HepG2 (cell line): ENCODE measurements at regions not wholly inside any gene's neighbourhood (a gene's known extent, or its start where the extent isn't known, plus 50 kb on each side); places are given as distances from the start of the nearest gene placed in this dataset.
A peak's percentile ranks its signal among the peaks of the same experiment; 100 is the strongest.

ENCODE experiments used
- AHR ChIP-seq: IDR thresholded peaks from 2 replicates; pipeline ENCODE4 v1.6.1; 2018; ENCODE audit warnings: missing genetic modification reagents, missing compliant biosample characterization
- CBX5 ChIP-seq: sonication (generic); formaldehyde crosslinking; IDR thresholded peaks from 2 replicates; pipeline ENCODE4 v1.4.0; 2020; ENCODE audit warnings: missing genetic modification reagents, borderline replicate concordance
- ELF1 ChIP-seq: sonication (generic); formaldehyde crosslinking; IDR thresholded peaks from 2 replicates; pipeline ENCODE4 v1.4.0; 2020; ENCODE audit warnings: missing genetic modification reagents
- GABPA ChIP-seq, 2 experiments: IDR thresholded peaks; 2 replicates each; pipeline ENCODE4 v1.6.1; 2011 to 2016; ENCODE audit warnings: low read depth in 2 of 2, low read length in 1 of 2, missing biosample characterization in 1 of 2, missing genetic modification characterization in 1 of 2
- KLF9 ChIP-seq: IDR thresholded peaks from 2 replicates; pipeline ENCODE4 v1.6.1; 2016; ENCODE audit warnings: low read depth
- MAFF ChIP-seq: IDR thresholded peaks from 2 replicates; pipeline ENCODE4 v1.6.1; 2011; ENCODE audit warnings: low read depth, low read length, improper control_type of control experiment
- MEIS1 ChIP-seq: sonication (generic); formaldehyde crosslinking; IDR thresholded peaks from 2 replicates; pipeline ENCODE4 v1.9.0; 2021; ENCODE audit warnings: mild to moderate bottlenecking, missing genetic modification reagents, moderate library complexity, borderline replicate concordance
- NFIB ChIP-seq: sonication (generic); formaldehyde crosslinking; IDR thresholded peaks from 2 replicates; pipeline ENCODE4 v1.9.0; 2021; ENCODE audit warnings: missing genetic modification reagents, mild to moderate bottlenecking, borderline replicate concordance
- SALL2 ChIP-seq: sonication (generic); formaldehyde crosslinking; IDR thresholded peaks from 2 replicates; pipeline ENCODE4 v1.8.1; 2023; ENCODE audit warnings: mild to moderate bottlenecking, missing genetic modification reagents, inconsistent platforms
- SKI ChIP-seq: fragments of 450-650 bp; IDR thresholded peaks from one replicate; pipeline ENCODE4 v1.6.1; 2018; ENCODE audit warnings: mild to moderate bottlenecking; ENCODE audit not compliant: partially characterized antibody
- ZBTB25 ChIP-seq: IDR thresholded peaks from 2 replicates; pipeline ENCODE4 v1.6.1; 2018; ENCODE audit warnings: missing genetic modification reagents
- ZNF160 ChIP-seq: sonication (generic); formaldehyde crosslinking; IDR thresholded peaks from 2 replicates; pipeline ENCODE4 v1.8.0; 2022; ENCODE audit warnings: mild to moderate bottlenecking, inconsistent platforms, missing genetic modification reagents
- ZNF44 ChIP-seq: sonication (generic); formaldehyde crosslinking; IDR thresholded peaks from 2 replicates; pipeline ENCODE4 v1.5.1; 2020; ENCODE audit warnings: mild to moderate bottlenecking, missing genetic modification reagents
- ZNF451 ChIP-seq: sonication (generic); formaldehyde crosslinking; IDR thresholded peaks from 2 replicates; pipeline ENCODE4 v1.5.0; 2020; ENCODE audit warnings: mild to moderate bottlenecking, missing genetic modification reagents
- ZNF577 ChIP-seq: sonication (generic); formaldehyde crosslinking; IDR thresholded peaks from 2 replicates; pipeline ENCODE4 v1.4.0; 2020; ENCODE audit warnings: mild to moderate bottlenecking, low read depth, missing genetic modification reagents, borderline replicate concordance
- ZNF597 ChIP-seq: sonication (generic); formaldehyde crosslinking; IDR thresholded peaks from 2 replicates; pipeline ENCODE4 v1.5.0; 2020; ENCODE audit warnings: missing genetic modification reagents
- ZNF660 ChIP-seq: sonication (generic); formaldehyde crosslinking; IDR thresholded peaks from 2 replicates; pipeline ENCODE4 v1.5.1; 2020; ENCODE audit warnings: mild to moderate bottlenecking, low read depth, missing genetic modification reagents, borderline replicate concordance
- TF ChIP-seq, protein P1 (sequence below): conservative IDR thresholded peaks from 2 replicates; pipeline ENCODE4 v1.6.1; 2018; ENCODE audit warnings: missing genetic modification reagents
- TF ChIP-seq, protein P2 (sequence below): sonication (generic); formaldehyde crosslinking; IDR thresholded peaks from 2 replicates; pipeline ENCODE4 v1.5.0; 2020; ENCODE audit warnings: mild to moderate bottlenecking, missing genetic modification reagents
- TF ChIP-seq, protein P3 (sequence below): sonication (generic); formaldehyde crosslinking; IDR thresholded peaks from 2 replicates; pipeline ENCODE4 v1.4.0; 2020; ENCODE audit warnings: missing genetic modification reagents

DNA sequence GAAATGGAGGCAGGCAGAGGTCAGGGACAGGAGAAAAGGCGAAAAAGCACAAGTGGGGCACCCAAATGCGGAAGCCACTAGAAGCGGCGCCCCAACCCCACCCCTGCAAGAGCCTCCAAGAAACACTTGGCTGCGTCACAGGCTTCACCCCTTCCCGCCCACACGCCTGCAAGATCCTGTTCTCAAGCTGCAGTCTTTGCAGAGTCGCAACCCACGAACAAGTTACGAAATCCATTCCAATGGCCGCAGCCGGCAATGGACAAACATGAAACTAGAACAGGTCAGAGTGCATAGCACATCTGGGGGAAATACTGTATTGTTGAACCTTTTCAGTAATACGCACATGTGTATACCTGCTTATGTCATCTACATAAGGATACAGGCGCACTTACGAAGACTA lies 103.6 kb downstream of the PSMG1 start (continued):
- TF ChIP-seq ZNF44 (CRISPR knock-in tag) (no peak), GABPA (IDR thresholded peaks at IDR 0.05; ENCODE audit: low read depth, low read length) (no peak), GABPA (CRISPR knock-in tag; IDR thresholded peaks at IDR 0.05; ENCODE audit: low read depth) (0 out of 2 replicates have a peak, but pooled peaks have one; percentile 14), ZNF160 (CRISPR knock-in tag) (no peak), AHR (CRISPR knock-in tag) (no peak), SKI (peak; percentile 26), ZNF660 (no peak), ZNF451 (CRISPR knock-in tag) (no peak), MAFF (no peak), MEIS1 (no peak), ZBTB25 (CRISPR knock-in tag) (no peak), NFIB (CRISPR knock-in tag) (no peak), KLF9 (no peak), CBX5 (CRISPR knock-in tag) (peak; percentile 57; the same call in 1 of the 2 replicates), SALL2 (CRISPR knock-in tag) (no peak), ZNF597 (CRISPR knock-in tag) (no peak), ZNF577 (CRISPR knock-in tag) (no peak), ELF1 (CRISPR knock-in tag) (no peak; the same call in 1 of the 2 replicates)
- TF ChIP-seq, protein P1, sequence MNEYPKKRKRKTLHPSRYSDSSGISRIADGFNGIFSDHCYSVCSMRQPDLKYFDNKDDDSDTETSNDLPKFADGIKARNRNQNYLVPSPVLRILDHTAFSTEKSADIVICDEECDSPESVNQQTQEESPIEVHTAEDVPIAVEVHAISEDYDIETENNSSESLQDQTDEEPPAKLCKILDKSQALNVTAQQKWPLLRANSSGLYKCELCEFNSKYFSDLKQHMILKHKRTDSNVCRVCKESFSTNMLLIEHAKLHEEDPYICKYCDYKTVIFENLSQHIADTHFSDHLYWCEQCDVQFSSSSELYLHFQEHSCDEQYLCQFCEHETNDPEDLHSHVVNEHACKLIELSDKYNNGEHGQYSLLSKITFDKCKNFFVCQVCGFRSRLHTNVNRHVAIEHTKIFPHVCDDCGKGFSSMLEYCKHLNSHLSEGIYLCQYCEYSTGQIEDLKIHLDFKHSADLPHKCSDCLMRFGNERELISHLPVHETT (CRISPR knock-in tag): no peak
- TF ChIP-seq, protein P2, sequence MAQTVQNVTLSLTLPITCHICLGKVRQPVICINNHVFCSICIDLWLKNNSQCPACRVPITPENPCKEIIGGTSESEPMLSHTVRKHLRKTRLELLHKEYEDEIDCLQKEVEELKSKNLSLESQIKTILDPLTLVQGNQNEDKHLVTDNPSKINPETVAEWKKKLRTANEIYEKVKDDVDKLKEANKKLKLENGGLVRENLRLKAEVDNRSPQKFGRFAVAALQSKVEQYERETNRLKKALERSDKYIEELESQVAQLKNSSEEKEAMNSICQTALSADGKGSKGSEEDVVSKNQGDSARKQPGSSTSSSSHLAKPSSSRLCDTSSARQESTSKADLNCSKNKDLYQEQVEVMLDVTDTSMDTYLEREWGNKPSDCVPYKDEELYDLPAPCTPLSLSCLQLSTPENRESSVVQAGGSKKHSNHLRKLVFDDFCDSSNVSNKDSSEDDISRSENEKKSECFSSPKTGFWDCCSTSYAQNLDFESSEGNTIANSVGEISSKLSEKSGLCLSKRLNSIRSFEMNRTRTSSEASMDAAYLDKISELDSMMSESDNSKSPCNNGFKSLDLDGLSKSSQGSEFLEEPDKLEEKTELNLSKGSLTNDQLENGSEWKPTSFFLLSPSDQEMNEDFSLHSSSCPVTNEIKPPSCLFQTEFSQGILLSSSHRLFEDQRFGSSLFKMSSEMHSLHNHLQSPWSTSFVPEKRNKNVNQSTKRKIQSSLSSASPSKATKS (CRISPR knock-in tag): no peak
- TF ChIP-seq, protein P3, sequence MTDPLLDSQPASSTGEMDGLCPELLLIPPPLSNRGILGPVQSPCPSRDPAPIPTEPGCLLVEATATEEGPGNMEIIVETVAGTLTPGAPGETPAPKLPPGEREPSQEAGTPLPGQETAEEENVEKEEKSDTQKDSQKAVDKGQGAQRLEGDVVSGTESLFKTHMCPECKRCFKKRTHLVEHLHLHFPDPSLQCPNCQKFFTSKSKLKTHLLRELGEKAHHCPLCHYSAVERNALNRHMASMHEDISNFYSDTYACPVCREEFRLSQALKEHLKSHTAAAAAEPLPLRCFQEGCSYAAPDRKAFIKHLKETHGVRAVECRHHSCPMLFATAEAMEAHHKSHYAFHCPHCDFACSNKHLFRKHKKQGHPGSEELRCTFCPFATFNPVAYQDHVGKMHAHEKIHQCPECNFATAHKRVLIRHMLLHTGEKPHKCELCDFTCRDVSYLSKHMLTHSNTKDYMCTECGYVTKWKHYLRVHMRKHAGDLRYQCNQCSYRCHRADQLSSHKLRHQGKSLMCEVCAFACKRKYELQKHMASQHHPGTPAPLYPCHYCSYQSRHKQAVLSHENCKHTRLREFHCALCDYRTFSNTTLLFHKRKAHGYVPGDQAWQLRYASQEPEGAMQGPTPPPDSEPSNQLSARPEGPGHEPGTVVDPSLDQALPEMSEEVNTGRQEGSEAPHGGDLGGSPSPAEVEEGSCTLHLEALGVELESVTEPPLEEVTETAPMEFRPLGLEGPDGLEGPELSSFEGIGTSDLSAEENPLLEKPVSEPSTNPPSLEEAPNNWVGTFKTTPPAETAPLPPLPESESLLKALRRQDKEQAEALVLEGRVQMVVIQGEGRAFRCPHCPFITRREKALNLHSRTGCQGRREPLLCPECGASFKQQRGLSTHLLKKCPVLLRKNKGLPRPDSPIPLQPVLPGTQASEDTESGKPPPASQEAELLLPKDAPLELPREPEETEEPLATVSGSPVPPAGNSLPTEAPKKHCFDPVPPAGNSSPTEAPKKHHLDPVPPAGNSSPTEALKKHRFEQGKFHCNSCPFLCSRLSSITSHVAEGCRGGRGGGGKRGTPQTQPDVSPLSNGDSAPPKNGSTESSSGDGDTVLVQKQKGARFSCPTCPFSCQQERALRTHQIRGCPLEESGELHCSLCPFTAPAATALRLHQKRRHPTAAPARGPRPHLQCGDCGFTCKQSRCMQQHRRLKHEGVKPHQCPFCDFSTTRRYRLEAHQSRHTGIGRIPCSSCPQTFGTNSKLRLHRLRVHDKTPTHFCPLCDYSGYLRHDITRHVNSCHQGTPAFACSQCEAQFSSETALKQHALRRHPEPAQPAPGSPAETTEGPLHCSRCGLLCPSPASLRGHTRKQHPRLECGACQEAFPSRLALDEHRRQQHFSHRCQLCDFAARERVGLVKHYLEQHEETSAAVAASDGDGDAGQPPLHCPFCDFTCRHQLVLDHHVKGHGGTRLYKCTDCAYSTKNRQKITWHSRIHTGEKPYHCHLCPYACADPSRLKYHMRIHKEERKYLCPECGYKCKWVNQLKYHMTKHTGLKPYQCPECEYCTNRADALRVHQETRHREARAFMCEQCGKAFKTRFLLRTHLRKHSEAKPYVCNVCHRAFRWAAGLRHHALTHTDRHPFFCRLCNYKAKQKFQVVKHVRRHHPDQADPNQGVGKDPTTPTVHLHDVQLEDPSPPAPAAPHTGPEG: no peak
